GM18507 (cell line): ENCODE measurements at regions not wholly inside any gene's neighbourhood (a gene's known extent, or its start where the extent isn't known, plus 50 kb on each side); places are given as distances from the start of the nearest gene placed in this dataset.
"Not testable (repeated sequence)": the region's sequence is repeated elsewhere in the genome, so short reads cannot be mapped to it uniquely, and the experiment has no call there.

Experiments
- DNase-seq: peaks from one replicate; pipeline ENCODE4 v3.0.0; 2011; ENCODE audit warnings: low read depth; ENCODE audit not compliant: insufficient read length; ENCODE audit errors: extremely low spot score
- FAIRE-seq: peaks from 2 replicates; lab custom pipeline; 2011; peaks lifted over from hg19 to GRCh38; lab: Jason Lieb, UNC

- DNase-seq (peak; percentile 12), FAIRE-seq (peak; percentile 76)
Observed at GRCh38 chr7:82572195-82572880, 128.8 kb upstream of the CACNA2D1 start.

- not testable (repeated sequence) for FAIRE-seq, DNase-seq
Observed at GRCh38 chr7:82571047-82571446, 127.5 kb upstream of the CACNA2D1 start.

GRCh38 chr7:82567841-82568240, 124.3 kb upstream of the CACNA2D1 start:
- DNase-seq, result no peak

GRCh38 chr7:82567356-82567755, 123.8 kb upstream of the CACNA2D1 start:
- no peak for FAIRE-seq

More at GRCh38 chr7:82567841-82568240, 124.3 kb upstream of the CACNA2D1 start:
- no peak for FAIRE-seq

GRCh38 chr7:82566752-82567151, 123.2 kb upstream of the CACNA2D1 start:
- DNase-seq (no peak), FAIRE-seq (no peak)

More at GRCh38 chr7:82567356-82567755, 123.8 kb upstream of the CACNA2D1 start:
- no peak for DNase-seq

- DNase-seq (no peak), FAIRE-seq (no peak)
Observed at GRCh38 chr7:82562716-82563404, 119.3 kb upstream of the CACNA2D1 start.

GRCh38 chr7:82559193-82559805, 115.7 kb upstream of the CACNA2D1 start:
- FAIRE-seq, result no peak

GRCh38 chr7:82549616-82550285, 106.2 kb upstream of the CACNA2D1 start:
- FAIRE-seq (no peak), DNase-seq (no peak)

More at GRCh38 chr7:82559193-82559805, 115.7 kb upstream of the CACNA2D1 start:
- DNase-seq, result no peak

- FAIRE-seq (no peak), DNase-seq (no peak)
Observed at GRCh38 chr7:82548141-82548688, 104.6 kb upstream of the CACNA2D1 start.

- no peak for FAIRE-seq
- no peak for DNase-seq
Observed at GRCh38 chr7:82542665-82543064, 99.1 kb upstream of the CACNA2D1 start.

- FAIRE-seq (no peak), DNase-seq (no peak)
Observed at GRCh38 chr7:82539969-82540368, 96.4 kb upstream of the CACNA2D1 start.

GRCh38 chr7:82534684-82535083, 91.1 kb upstream of the CACNA2D1 start:
- FAIRE-seq, result no peak
- no peak for DNase-seq

- FAIRE-seq, result no peak
- no peak for DNase-seq
Observed at GRCh38 chr7:82530361-82530760, 86.8 kb upstream of the CACNA2D1 start.

GRCh38 chr7:82528577-82529310, 85.2 kb upstream of the CACNA2D1 start:
- FAIRE-seq (no peak), DNase-seq (no peak)

- FAIRE-seq, result no peak
- DNase-seq, result no peak
Observed at GRCh38 chr7:82527851-82528250, 84.3 kb upstream of the CACNA2D1 start.

GRCh38 chr7:82521906-82522445, 78.4 kb upstream of the CACNA2D1 start:
- FAIRE-seq (no peak), DNase-seq (no peak)

- DNase-seq (no peak), FAIRE-seq (no peak)
Observed at GRCh38 chr7:82517050-82517449, 73.5 kb upstream of the CACNA2D1 start.

GRCh38 chr7:82511542-82511941, 68.0 kb upstream of the CACNA2D1 start:
- FAIRE-seq, result no peak
- no peak for DNase-seq
